Spleen (tissue), 7 donors: ENCODE measurements at regions not wholly inside any gene's neighbourhood (a gene's known extent, or its start where the extent isn't known, plus 50 kb on each side); places are given as distances from the start of the nearest gene placed in this dataset.

Experiments
- CTCF ChIP-seq, 11 experiments: fragments of 200-600 bp in 7 of 11; fragments of 450-650 bp in 4 of 11; sonication (generic) in 4 of 11; IDR thresholded peaks in 8 of 11; conservative IDR thresholded peaks in 3 of 11; 1 replicate in 7 of 11; 2 replicates in 4 of 11; pipeline versions ENCODE4 v1.4.0 to v1.8.0; 2016 to 2021; ENCODE audit warnings: antibody characterized with exemption in 11 of 11, inconsistent platforms in 4 of 11, mild to moderate bottlenecking in 1 of 11
- POLR2A ChIP-seq, 3 donors: fragments of 450-650 bp; IDR thresholded peaks; one replicate each; pipeline ENCODE4 v1.5.1; 2017; ENCODE audit warnings: antibody characterized with exemption in 3 of 3, mild to moderate bottlenecking in 1 of 3
- POLR2AphosphoS5 ChIP-seq, 3 donors: sonication (generic); formaldehyde crosslinking; IDR thresholded peaks; one replicate each; pipeline ENCODE4 v1.5.1; 2017; ENCODE audit warnings: antibody characterized with exemption in 3 of 3
- donor health status: DM: no; HTN: no; CAD: no; lungs with moderate emphysema.
- donor health status: DM: no; HTN: no; CAD: no.
- donor health status: DM: no; HTN: no; CAD: no.

DNA sequence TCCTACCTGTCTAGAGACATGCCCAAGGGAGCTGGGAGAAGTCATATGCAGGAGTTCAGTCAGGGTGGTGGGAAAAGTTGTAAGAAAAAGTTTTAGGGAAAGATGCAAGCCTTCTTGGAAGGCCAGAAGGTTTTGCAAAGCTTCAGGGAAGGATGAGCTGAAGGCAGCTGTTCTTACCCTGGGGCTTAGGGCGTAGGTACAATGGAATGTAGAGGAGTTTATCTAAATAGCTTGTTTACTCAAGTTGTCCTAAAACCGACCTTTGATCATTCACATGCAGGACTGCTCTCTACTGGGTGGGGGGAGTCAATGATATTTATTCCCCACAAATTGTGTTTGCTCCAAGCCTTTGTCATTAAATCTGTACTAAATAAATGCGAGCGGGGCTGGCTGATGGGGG lies 277.0 kb downstream of the CRPPA start:
- TF ChIP-seq CTCF (IDR thresholded peaks at IDR 0.05 in 8 of 11, conservative IDR thresholded peaks at IDR 0.05 in 3 of 11): no peak
- no peak for TF ChIP-seq POLR2A (IDR thresholded peaks at IDR 0.05)
- TF ChIP-seq POLR2AphosphoS5 (IDR thresholded peaks at IDR 0.05): no peak
